ENCODE measurements at regions not wholly inside any gene's neighbourhood (a gene's known extent, or its start where the extent isn't known, plus 50 kb on each side); places are given as distances from the start of the nearest gene placed in this dataset.

DNA sequence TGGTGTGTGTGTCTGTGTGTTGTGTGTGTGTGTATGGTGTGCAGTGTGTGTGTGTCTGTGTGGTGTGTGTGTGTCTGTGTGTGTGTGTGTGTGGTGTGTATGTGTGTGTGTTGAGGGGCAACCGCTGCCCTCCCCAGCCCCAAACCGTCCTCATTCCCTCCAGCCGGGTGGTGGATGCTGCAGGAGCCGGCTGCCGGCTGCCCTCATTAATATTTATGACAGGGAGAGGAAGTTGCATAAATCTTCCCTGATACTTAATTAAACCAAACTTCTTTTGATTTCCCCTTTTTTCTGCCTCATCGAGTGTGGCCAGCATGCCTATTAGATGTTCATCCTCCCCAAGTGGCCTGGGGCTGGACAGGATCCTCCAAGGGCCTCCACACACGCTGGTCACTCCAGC is 121.4 kb upstream of the MVB12B start:
- Histone ChIP-seq H3K4me1 (peaks cover 19% of the 10 kb centered on the region), H3K27ac (no peak overlapping the region), H3K9me3 (no peaks in the 10 kb centered on the region), H3K36me3 (no peaks in the 10 kb centered on the region), H3K27me3 (peaks cover 37% of the 10 kb centered on the region), H3K4me3 (no peak overlapping the region)
- TF ChIP-seq CTCF (IDR thresholded peaks at IDR 0.05) (no peak), POLR2AphosphoS5 (IDR thresholded peaks at IDR 0.05) (no peak), EP300 (IDR thresholded peaks at IDR 0.05) (no peak), POLR2A (IDR thresholded peaks at IDR 0.05) (no peak)
- 25% methylated on average over 7 of the region's 7 CpGs for WGBS
- no peak for DNase-seq (ENCODE audit: low spot score in 2 of 2)

DNA sequence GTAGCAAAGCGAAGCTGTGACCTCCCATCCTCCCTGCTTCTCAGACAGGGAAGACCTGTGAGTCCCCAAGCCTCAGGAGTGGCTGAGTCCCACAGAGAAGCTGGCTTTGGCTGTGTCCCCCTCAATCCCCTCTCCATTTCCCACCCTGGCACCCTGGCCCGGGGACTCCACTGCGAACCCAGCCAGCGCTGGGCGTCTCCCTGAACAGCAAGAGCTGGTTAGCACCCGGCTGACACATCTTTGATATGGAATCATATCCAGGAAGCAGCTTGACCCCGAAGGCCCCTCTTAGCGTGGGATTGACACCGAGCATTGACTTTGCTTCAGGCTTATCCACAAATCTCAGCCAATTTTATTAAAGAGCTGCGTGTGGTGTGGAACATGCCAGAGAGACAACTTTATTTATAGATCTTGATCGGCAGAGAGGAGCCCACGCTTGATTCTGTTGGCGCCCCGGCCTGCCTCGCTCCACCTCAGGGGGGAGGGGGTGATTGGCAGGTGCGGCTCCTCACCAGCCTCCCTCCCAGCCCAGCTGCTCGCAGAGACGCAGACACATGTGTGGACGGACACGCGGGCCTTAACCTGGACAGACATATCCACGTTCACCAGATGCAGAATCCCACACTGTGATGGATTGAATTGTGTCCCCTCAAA is 120.7 kb upstream of the MVB12B start:
- H3K27ac ChIP-seq = no peak overlapping the region
- no peaks in the 10 kb centered on the region for H3K36me3 ChIP-seq
- TF ChIP-seq POLR2AphosphoS5 (IDR thresholded peaks at IDR 0.05) (no peak), POLR2A (IDR thresholded peaks at IDR 0.05) (no peak)
- H3K4me1 ChIP-seq = peaks cover 19% of the 10 kb centered on the region
- DNase-seq (ENCODE audit: low spot score in 2 of 2) = no peak
- H3K9me3 ChIP-seq = no peaks in the 10 kb centered on the region
- WGBS = 51% methylated on average over 9 of the region's 22 CpGs
- H3K27me3 ChIP-seq = peaks cover 37% of the 10 kb centered on the region
- no peak overlapping the region for H3K4me3 ChIP-seq

- WGBS = 48% methylated on average over 5 of the region's 5 CpGs
- Histone ChIP-seq H3K4me3 (no peak overlapping the region), H3K27me3 (peaks cover 37% of the 10 kb centered on the region)
These were observed 119.4 kb upstream of the MVB12B start for GRCh38 chr9:126207256-126207655.

GRCh38 chr9:126208216-126208758 is 118.3 kb upstream of the MVB12B start:
- DNase-seq (ENCODE audit: low spot score in 2 of 2) = no peak
- H3K4me3 ChIP-seq = no peak overlapping the region
- H3K27ac ChIP-seq = no peak overlapping the region
- TF ChIP-seq CTCF (IDR thresholded peaks at IDR 0.05) = no peak
- TF ChIP-seq POLR2A (IDR thresholded peaks at IDR 0.05) = no peak
- no peak for TF ChIP-seq EP300 (IDR thresholded peaks at IDR 0.05)
- no peak for TF ChIP-seq POLR2AphosphoS5 (IDR thresholded peaks at IDR 0.05)
- H3K4me1 ChIP-seq = peaks cover 19% of the 10 kb centered on the region
- H3K36me3 ChIP-seq = no peaks in the 10 kb centered on the region
- peaks cover 30% of the 10 kb centered on the region for H3K27me3 ChIP-seq
- H3K9me3 ChIP-seq = peaks cover 4% of the 10 kb centered on the region
- WGBS = 89% methylated on average over 3 of the region's 3 CpGs

More at GRCh38 chr9:126207256-126207655, 119.4 kb upstream of the MVB12B start:
- no peak overlapping the region for H3K27ac ChIP-seq
- H3K9me3 ChIP-seq = no peaks in the 10 kb centered on the region
- H3K4me1 ChIP-seq = peaks cover 19% of the 10 kb centered on the region
- no peaks in the 10 kb centered on the region for H3K36me3 ChIP-seq
- DNase-seq (ENCODE audit: low spot score in 2 of 2) = no peak
- TF ChIP-seq POLR2A (IDR thresholded peaks at IDR 0.05) (no peak), CTCF (IDR thresholded peaks at IDR 0.05) (no peak)

- TF ChIP-seq POLR2AphosphoS5 (IDR thresholded peaks at IDR 0.05) (no peak), EP300 (IDR thresholded peaks at IDR 0.05) (no peak), POLR2A (IDR thresholded peaks at IDR 0.05) (no peak), CTCF (IDR thresholded peaks at IDR 0.05) (no peak)
- Histone ChIP-seq H3K4me1 (peaks cover 5% of the 10 kb centered on the region), H3K4me3 (no peak overlapping the region), H3K27me3 (peaks cover 12% of the 10 kb centered on the region), H3K27ac (no peak overlapping the region), H3K9me3 (peaks cover 11% of the 10 kb centered on the region), H3K36me3 (no peaks in the 10 kb centered on the region)
- WGBS = 58% methylated on average over 3 of the region's 3 CpGs
- no peak for DNase-seq (ENCODE audit: low spot score in 2 of 2)
These were observed 115.1 kb upstream of the MVB12B start for GRCh38 chr9:126211441-126212074.

Data from suprapubic skin (tissue), 4 donors.